NCI-H226 (cell line): ENCODE measurements at regions not wholly inside any gene's neighbourhood (a gene's known extent, or its start where the extent isn't known, plus 50 kb on each side); places are given as distances from the start of the nearest gene placed in this dataset.
A peak's percentile ranks its signal among the peaks of the same experiment; 100 is the strongest.

Experiments used
- DNase-seq: peaks from one replicate; pipeline ENCODE4 v3.0.0-alpha.2; 2015

DNA sequence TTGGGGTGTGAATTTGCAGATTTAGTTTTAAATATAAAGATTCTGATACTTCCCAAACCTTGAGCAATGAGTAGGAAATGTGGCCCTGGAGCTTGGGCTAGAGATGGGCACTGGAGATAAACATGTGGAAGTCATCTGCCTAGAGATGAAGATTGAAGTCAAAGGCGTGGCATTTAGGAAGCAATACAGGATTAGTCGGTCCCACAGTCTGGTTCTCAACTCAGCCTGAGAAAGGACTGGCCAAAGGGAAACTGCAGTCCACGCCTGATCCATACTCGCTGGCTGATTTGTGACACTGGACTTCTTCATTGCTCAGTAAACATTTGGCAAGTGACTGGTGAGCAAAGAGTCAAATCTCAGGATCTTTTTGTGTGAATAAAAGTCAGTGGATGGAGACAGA is 268.2 kb upstream of the ATP2B1 start:
- no peak for DNase-seq

DNA sequence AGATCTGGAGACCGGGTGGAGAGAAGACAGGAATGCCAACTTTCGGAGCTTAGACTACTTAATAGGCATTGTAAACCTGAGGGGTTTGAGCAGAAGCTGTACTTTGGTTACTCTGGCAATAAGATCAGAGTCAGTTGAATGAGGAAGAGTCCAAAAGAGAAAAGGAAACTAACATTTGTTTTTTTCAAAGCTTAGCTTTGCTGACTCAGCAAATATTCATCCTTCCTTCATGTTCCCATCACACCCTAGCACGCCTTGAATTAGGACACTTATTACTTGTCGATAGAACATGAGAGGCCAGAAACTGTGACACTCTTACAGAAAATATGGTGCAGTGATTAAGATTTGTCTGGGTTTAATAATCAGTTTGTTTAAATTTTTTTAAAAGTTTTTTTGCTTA is 266.9 kb upstream of the ATP2B1 start:
- DNase-seq: no peak

DNA sequence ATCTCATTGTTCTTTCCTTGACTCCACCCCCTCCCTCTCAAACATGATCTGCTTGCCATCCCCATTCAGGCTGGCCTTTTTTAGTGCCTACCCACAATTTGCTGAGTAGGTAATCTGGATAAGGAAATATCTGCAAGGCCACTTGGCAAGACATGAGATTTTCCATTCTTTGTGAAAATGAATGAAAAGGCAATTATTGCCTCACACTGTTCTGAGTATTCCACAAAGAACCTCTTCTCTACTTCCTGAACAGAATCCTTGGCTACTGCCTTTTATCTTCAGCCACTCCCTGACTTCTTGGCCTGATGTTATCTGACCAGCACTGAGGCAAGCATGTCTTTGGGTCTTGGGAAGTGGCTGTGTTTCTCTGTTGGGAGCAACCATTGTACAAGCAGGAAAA is 263.2 kb upstream of the ATP2B1 start:
- peak; percentile 84 for DNase-seq

DNA sequence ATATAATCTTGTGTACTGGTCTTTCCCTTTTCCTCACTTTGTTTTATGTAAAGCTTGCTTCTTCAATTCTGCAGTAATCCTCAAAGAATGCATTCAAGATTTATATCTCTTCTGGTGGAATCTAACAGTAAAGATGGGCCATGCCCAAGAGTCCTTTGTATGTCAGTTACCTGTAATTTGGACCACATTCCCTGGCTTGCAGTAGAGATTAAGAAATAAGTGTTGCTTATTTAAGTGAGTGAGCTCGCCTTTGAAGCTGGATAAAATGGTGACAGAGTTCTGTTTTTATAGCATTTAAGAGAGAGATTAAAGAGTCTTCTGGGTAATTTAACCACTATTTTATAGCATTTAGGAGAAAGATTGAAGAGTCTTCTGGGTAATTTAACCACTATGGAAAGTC is 262.1 kb upstream of the ATP2B1 start:
- DNase-seq: peak; percentile 31

DNA sequence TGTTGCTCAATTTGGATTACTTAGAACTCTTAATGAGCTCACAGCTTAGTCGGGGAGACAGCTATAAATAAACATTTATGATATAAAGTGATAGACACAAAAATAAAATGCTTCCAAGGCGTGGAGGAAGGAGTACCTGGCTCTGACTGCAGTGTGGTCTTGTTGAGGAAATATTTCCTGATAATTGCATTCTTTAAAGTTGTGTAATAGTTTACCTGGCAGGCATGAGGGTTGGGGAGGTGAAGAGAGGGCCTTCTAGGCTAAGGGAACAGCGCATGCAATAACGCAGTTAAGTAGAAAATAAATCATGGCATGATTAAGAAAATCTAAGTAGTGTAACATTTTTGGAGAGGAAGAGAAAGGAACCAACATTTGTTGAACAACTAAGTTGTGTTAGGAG is 260.5 kb upstream of the ATP2B1 start:
- peak; percentile 82 for DNase-seq

DNA sequence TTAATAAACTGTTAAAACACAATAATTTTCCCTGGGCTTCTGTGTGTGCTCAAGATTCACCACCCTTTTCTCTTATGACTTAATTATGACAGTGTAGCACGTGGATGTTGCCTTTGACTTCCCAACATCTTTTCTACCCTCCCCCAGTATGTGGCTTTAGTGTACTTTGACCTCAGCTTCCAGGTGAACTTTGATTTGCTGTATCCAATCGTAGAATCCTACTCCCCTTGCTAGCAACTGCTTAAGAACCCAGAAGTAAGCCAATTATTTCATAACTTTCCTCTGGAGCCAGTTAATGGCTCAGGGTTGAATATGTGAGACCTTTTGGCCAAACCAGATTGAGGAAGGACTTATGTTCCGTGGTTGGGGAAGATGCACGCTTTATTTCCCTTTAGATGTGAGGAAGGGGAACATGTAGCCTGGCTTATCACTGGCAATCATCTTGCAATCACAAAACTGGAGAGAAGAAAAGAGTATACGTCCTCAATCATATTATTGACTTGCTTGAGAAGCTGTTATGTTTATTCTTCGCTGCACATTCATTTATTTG is 259.6 kb upstream of the ATP2B1 start:
- DNase-seq: no peak

DNA sequence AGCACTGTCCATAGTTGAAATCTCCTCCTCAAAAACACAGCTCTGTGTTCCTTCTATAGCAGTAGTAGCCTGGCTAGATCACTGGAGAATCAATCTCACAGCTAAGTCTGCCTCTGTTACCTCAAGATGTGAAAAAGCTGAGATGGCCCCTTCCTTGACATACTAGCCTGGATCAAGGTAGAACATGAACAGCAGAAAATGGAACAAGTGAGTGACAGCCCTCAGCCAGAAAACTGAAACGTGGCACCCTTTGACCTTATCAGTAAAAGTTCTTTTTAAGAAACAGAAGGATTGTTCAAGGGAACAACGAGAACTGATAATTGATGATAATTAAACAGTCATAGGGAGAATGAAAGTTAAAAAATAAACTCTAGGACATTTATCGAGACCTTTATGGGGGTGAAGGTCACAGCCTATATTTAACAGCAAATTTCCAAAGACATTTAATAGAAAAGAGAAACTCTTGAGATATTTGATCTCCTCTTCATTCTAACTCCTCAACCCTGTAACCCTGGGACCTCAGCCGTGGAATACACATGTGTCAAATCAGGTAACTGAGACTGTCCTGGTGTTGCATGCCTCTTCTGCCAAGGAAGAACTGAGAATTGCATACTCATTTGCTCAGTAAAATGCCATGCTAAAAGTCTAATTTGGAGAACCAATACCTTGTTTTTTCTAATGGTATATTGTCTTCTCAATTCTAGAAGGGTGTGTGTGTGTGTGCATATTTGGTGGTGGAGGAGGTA is 258.0 kb upstream of the ATP2B1 start:
- no peak for DNase-seq

DNA sequence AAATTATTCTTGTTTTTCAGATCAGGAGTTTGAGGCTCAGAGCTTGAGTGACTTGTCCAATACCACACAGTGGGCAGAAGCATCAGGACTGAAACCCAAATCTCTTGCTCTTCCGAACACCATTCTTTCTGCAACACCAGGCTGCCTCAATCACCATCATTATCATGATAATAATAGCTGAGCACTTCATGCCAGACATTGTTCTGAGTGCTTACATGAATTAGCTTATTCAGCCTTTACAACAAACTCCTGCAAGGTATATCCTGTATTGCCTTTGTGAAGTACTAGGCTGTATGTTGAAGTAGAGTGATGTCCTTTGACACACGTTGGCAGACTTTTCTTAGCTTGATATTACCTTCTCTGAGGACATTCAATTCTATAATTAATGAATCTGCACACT is 257.4 kb upstream of the ATP2B1 start:
- no peak for DNase-seq

DNA sequence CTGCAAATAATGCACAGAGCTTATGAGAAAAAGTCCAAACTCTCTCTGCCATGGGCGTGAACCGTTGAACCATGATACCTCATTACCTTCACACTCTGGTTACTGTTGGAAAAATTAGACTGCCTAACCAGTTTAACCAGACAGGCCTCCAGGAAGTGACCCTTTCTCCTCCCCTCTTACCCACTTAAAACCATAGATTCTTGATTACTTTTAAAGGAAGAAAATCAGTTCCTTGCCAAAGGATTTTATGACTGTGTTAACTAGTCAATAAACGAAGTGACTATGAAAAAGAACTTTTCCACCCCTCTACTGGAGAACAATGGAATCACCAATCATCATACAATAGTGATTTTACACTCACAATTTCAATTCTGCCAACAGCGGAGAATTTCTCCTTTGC is 254.0 kb upstream of the ATP2B1 start:
- no peak for DNase-seq

DNA sequence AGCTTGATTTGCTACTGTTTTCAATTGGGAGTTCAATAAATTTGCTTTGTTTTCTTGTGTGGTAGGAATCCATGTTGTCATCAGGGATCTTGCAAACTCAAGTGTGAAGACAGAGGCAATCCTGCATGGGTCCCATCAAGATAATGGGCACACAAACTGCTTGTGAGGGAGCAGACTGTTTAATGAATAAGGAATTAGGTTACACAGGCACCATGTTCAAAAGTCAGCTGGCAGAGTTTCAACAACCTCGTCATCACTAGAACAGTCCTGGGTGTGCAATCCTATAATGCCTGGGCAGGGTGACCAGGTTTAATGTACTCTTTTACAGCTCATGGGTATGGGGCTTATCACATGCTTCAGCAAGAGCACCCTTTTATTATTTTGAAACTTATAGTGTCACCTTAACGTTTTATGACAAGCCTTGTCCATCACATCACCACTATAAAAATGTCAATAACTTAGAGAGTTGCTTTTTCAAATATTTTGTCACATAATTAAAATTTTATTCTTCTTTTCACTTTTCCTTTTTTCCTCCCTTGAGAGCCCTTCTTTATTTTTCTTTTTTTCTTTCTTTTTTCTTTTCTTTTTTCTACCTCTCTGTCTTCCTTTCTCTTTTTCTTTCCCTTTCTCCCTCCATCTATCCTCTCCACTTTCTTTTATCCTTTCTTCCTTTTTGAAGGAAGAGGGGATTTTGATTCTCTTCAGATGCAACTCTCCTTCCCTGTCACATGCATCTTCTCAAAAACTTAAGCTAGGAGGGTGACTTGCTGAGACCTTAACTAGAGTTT is 252.2 kb upstream of the ATP2B1 start:
- peak; percentile 44 for DNase-seq

DNA sequence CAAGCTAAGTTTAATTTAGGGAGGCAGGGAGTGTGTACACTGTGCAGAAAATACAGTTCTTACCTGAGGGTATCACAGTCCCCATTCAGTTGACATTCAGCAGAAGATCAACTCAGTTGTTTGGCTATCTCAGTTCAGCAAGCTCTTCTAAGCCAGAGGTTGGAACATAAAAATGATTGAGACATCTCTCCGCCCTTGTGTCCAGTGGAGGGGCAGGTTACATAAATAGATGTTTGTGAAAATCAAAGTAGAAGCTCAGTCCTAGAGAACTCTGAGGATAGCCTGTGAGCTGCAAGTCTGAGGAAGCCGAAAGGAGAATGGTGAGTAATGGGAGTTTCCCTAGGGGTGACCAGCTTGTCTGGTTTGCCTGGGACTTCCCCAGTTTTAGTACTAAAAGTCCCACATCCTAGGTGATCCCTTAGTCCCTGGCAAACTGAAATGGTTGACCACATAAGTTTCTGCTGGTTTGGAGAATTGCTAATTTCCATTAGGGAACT is 251.4 kb upstream of the ATP2B1 start:
- peak; percentile 38 for DNase-seq

DNA sequence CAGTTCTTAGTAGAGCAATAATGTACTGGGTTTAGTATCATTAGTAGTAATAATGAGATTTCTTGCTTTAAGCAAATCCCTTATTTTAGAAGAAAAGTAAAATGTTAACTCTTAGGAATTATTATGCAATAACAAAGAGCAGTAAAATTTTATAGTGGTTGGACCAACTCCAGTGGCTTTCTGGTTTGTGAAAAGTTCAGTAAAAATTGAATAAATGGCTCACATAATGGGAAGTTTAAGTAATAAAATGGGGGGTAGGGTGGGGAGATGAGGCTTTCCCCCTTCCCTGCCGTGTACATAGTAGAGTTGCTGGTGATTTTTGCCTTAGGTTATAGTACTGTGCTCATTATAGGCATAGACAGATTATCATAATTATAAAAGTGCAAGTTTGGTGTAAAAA is 250.5 kb upstream of the ATP2B1 start:
- no peak for DNase-seq

DNA sequence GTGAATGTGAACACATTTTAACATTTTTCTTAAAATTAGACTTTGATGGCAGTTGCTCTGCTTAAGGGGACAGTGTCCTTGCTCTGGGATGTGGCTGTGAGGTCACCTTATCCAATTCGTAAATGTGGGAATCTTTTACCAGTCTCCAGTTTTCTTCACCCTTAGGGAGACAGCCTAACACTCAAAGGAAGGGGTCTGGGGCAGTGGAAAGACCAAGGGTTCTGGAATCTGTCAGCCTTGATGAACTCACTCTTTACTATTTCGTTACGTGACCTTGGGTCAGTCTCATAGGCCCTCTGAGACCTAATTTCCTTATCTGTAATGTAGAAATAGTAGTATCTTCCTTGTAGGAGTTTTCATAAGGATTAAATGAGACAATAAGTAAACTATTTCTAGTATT is 245.6 kb upstream of the ATP2B1 start:
- DNase-seq: no peak

DNA sequence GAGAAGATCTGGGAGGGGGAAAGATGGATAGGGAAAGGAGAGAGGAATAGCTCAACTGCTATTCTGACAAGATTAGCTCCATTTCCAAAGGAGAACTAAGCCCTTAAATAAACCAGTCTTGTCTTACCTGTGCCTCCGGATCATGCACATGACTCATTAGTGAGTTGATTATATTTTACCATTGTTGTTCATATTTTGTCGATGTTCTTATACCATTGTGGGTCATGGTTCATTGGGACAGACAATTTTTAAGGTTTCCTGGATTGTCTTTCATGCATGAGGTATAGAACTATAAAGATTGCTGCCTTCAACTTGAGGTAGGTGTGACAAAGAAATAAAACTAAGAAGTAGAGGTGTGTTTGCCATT is 243.0 kb upstream of the ATP2B1 start:
- no peak for DNase-seq

DNA sequence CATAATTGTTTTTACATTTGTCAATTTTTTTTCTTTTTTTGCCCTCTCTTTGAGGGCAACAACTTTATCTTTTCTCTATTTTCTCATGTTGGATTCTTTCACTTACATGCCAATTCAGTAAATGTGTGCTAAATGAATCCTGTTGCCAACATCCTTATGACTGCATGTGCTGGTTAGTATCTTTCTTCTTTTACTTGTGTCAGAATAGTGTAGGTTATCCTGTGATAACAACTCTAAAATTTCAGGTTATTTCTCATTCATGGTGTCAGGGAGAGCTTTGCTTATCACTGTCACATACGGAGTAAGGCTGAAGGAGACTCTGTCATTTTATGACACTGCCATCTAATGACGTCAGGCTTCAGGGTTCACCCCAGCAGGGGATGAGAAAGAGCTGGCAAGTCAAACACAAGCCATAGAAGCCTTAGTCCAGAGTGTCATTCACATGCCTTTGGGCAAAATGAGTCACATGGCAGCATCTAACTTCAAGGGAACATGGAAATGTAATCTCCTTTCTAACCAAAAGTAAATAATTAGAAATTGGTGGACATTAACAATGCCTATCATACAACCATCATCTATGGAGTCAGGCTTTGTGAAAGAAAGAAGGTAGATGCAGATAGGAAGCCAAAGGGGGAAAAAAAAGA is 242.5 kb upstream of the ATP2B1 start:
- no peak for DNase-seq

DNA sequence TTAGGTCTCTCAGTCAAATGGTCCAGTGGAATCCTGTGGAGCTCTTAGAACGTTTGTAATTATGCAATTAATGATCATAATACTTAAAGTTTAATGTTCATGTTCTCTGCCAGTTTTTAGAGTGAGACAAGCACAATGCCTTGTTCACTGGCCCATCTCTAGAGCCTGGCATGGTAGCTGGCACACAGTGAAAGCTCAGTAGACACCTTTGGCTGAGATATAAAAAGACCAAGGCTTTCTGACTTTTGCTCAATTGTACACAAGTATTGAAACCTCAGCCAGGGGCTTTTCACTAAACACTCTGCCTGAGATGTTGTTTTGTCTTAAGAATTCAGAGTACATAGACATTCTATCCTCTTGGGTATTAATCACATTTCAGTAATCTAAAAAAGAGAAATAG is 241.8 kb upstream of the ATP2B1 start:
- DNase-seq: no peak

DNA sequence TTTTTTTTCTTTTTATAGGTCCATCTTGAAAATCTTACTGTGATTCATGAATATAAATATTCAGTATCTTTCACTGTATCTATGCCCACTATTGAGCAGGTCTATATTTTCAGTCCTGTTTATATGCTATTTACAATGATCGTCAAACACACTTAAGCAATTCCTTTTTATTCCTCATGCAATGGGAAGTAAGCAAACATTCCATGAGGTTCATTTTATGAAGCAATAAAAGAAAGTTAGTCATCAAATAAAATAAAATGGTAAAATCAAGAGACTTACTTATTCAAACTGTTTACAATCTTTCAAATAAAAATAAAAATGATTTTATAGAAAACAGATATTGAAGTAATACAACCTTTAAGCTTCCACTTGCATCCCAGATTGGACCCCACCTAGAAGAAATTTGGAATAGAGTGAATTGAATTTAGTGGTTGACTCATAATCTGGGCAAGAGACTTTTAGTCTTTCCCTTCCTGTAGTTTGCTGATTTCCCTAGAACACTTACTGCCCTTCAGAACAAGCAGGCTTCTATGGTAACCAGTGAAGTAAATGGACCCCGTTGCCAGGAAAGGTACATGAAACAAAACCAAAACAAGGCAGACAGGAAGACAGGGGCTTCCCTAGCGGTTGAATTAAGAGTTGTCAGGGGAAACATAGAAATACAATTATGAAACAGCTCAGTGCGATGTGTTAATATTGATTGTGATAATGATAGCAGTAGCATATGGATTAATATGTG is 241.0 kb upstream of the ATP2B1 start:
- DNase-seq: peak; percentile 79

DNA sequence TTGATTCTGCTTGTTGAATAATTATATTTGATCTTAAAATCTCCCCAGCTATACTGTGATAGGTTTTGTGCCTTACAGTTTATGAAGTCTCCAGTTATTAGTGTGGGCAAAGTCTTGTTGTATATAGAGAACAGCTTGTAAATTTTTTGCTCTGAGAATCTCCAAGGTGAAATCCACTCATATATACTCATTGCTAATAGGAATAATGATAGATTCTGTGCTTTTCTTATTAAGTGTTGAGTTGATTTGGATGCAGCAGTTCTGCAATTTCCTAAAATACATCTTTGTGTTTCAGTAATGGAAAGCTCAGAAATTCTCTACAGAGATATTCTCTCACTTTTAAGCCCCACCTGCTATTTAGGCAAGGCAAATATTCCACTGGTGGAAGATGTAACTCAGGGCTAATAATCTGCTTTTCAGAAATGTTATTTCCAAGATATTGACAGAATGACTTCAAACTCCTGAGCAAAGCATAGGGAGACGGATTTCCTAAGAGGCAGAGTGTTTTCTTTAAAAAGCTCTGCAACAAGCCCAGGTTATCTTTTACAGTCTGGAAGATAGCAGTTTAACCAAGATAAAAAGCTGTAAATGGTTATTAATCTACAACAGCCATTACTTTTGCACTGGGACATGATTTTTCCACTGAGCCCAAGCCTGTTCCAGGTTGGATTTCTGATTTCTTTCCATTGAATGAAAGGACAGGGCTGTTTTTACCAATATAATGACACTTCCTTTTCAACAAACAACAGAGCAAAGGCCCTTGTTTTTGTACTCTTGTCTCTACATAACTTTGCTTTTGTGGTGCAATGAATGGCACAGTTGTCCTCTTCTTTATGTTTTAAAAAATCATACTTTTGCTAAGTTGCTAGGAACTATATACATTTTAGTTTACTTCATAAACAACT is 239.9 kb upstream of the ATP2B1 start:
- DNase-seq: peak; percentile 35

DNA sequence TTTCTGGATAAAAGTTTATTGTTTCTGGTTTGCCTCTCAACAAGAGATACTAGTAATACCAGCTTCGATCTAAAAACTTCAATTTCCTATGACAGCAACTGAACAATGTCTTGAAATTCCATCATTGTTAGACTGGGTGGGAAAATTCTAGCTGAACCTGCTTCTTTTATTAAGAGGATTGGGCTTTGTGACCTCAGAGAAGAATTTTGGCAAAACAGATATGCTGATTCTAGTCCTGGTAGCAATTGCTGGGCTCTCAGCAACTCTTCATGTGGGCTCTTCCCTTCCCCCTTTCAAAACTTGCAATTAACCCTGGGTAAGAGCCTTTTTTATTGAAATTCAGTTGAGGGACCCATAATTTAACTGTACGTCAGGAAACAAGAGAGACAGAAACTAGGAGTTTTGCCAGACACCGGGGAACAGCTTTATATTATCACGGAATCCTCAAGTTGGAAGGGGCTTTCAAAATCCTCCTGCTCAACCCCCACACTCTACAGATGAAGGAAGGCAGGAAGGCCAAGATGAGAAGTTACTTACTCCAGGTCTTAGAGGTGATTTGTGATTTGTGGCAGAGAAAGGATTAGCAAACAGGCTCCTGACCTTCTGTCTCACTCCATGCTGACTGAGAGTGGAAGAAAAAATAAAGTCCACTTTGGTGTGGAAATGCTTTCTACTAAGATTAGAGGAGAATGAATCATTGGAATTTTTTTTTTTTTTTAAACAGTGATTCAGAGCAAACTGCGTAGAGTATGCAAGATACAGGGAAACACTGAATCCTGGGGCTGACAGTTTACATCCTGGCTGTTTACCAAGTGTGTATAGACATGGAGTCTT is 239.0 kb upstream of the ATP2B1 start:
- DNase-seq: peak; percentile 88

DNA sequence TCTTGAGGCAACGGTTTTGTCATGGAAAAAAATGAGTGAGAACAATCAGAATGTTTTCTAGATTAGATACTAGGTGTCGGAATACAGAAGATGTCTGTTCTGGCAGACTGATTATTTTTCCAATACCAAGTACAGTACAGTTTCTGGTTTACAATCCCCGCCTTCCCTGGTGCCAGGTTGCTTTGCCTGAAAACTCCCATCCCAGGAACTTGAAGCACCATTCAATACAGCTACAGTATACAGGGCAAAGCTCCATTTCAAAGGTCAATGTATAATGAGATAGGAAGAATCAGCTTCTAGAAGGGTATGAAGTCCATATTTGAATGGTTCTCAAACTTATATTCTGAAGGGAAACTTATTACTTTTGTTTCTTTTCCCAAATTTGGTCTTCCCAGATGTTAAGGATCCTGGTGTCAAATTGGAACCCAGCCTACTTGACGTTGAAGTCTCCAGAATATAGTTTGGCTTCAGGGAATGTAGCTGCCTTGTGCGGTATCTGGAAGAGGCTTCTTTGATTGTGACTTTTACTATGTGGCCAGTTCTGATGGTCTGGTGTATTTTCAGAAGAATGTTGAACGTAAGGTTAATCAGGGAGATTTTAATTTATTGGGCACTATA is 238.0 kb upstream of the ATP2B1 start:
- DNase-seq: no peak
